ENCODE measurements at regions not wholly inside any gene's neighbourhood (a gene's known extent, or its start where the extent isn't known, plus 50 kb on each side); places are given as distances from the start of the nearest gene placed in this dataset.

DNA sequence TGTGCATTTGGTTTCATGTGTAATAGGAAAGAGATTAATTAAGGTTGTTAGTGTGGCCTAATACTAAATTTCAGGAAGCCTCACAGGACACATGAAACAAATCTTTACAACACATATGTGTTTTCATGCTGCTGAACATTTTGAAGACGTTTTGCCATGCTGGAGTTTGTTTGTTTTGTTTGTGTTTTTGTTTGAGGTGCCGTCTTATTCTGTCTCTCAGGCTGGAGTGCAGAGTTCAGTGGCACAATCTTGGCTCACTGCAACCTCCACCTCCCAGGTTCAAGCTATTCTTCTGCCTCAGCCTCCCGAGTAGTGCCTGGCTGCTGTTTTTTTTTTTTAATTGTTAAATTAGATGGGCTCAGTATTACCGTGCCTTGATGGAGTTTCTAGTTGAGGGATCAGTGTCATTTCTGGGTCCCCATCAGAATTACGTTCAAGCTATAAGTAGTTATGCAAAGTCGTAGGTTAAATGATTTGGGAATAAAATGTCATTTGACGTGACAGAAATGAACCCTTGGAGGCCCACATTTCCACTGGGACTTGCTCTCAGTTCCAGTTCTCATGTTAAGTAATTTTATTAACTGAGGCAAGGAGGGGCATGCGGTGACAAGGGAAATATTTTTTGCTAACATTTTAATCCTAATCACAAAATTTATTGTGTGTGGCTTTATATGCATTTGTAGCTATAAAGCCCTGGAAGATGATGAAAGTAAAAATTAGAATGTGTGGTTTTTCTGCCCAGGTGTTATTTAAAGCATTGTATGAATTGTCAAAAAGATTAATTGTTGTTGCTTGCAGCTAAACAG, 196.9 kb downstream of the TM9SF2 start:
- TF ChIP-seq POLR2AphosphoS5 (IDR thresholded peaks at IDR 0.05; ENCODE audit: low read depth, low read length) = no peak
- TF ChIP-seq TAF1 (IDR thresholded peaks at IDR 0.05; ENCODE audit: borderline replicate concordance, insufficient read depth, low read length) = no peak

All from PFSK-1 (cell line).